ENCODE measurements at regions not wholly inside any gene's neighbourhood (a gene's known extent, or its start where the extent isn't known, plus 50 kb on each side); places are given as distances from the start of the nearest gene placed in this dataset.
A peak's percentile ranks its signal among the peaks of the same experiment; 100 is the strongest.

- H3K4me1 ChIP-seq (ENCODE audit: control insufficient read depth, insufficient read depth, low read length, poor library complexity, severe bottlenecking) = no peaks in the 10 kb centered on the region
- no peaks in the 10 kb centered on the region for H3K36me3 ChIP-seq (ENCODE audit: control insufficient read depth, insufficient read depth, low read length)
- no peak overlapping the region for H3K27ac ChIP-seq (ENCODE audit: low read depth, low read length, severe bottlenecking)
- H3K4me3 ChIP-seq (ENCODE audit: extremely low read depth, insufficient read depth, low read length, poor library complexity, severe bottlenecking) = no peak overlapping the region
- no CpG with 5 or more reads among the region's 1 CpG for WGBS, 2 experiments (ENCODE audit: insufficient coverage in 2 of 2)
- peaks cover 12% of the 10 kb centered on the region for H3K9me3 ChIP-seq (ENCODE audit: control insufficient read depth, low read length)
Measured at GRCh38 chr1:57839067-57839466, 415.2 kb upstream of the DAB1 start.

DNA sequence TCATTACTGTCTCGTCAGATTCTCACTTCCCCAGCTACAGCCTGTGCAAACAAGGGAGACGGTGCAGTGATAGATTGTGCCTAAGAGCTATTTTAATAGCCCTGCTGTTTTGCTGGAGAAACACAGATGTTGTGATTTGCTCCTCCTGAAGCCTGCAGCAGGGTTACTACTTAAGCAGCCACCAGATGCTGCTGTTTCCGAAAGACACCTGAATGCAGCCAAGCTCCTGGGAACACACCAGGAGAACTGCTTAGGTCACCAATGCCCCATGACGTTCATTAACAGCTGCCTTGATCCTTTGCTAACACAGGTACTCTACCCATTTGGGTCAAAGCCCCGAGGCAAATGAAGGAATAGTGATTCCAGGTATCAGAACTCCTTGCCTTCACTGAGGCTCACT, 411.8 kb upstream of the DAB1 start:
- Histone ChIP-seq H3K27ac (ENCODE audit: low read depth, low read length, severe bottlenecking) (no peak overlapping the region), H3K4me1 (ENCODE audit: control insufficient read depth, insufficient read depth, low read length, poor library complexity, severe bottlenecking) (peaks cover 10% of the 10 kb centered on the region), H3K4me3 (ENCODE audit: extremely low read depth, insufficient read depth, low read length, poor library complexity, severe bottlenecking) (no peak overlapping the region), H3K36me3 (ENCODE audit: control insufficient read depth, insufficient read depth, low read length) (no peaks in the 10 kb centered on the region), H3K9me3 (ENCODE audit: control insufficient read depth, low read length) (no peaks in the 10 kb centered on the region)
- 63 to 65% methylated on average over 3 of the region's 5 CpGs for WGBS, 2 experiments (ENCODE audit: insufficient coverage in 2 of 2)

GRCh38 chr1:57833296-57833695, 409.4 kb upstream of the DAB1 start:
- no peak overlapping the region for H3K4me3 ChIP-seq (ENCODE audit: extremely low read depth, insufficient read depth, low read length, poor library complexity, severe bottlenecking)
- no peak overlapping the region for H3K27ac ChIP-seq (ENCODE audit: low read depth, low read length, severe bottlenecking)
- WGBS, 2 experiments (ENCODE audit: insufficient coverage in 2 of 2) = 86 to 100% methylated on average over 1 of the region's 2 CpGs
- H3K4me1 ChIP-seq (ENCODE audit: control insufficient read depth, insufficient read depth, low read length, poor library complexity, severe bottlenecking) = peaks cover 10% of the 10 kb centered on the region
- H3K9me3 ChIP-seq (ENCODE audit: control insufficient read depth, low read length) = no peaks in the 10 kb centered on the region
- no peaks in the 10 kb centered on the region for H3K36me3 ChIP-seq (ENCODE audit: control insufficient read depth, insufficient read depth, low read length)

DNA sequence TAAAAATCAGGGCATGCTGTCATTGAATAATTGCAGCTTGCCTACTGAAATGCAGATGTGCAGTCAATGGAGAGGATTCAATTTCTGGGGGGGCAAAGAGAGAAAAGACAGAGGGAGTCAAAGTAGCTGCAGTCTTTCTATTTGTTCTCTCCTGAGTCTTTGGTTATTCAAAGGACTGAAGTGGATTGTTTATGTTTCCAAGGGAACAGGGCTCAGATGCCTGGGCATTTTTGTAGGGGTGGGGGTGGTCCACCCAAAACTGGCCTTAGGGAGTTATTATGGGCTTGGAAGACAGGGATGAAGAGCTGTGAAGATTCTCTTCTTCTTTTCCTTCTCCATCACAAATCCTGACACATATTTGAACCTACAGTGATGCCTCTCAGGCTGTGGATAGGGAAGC, 408.8 kb upstream of the DAB1 start:
- Histone ChIP-seq H3K27ac (ENCODE audit: low read depth, low read length, severe bottlenecking) (peak overlapping the region; percentile 60), H3K4me3 (ENCODE audit: extremely low read depth, insufficient read depth, low read length, poor library complexity, severe bottlenecking) (no peak overlapping the region), H3K9me3 (ENCODE audit: control insufficient read depth, low read length) (no peaks in the 10 kb centered on the region), H3K36me3 (ENCODE audit: control insufficient read depth, insufficient read depth, low read length) (no peaks in the 10 kb centered on the region), H3K4me1 (ENCODE audit: control insufficient read depth, insufficient read depth, low read length, poor library complexity, severe bottlenecking) (peaks cover 10% of the 10 kb centered on the region)

DNA sequence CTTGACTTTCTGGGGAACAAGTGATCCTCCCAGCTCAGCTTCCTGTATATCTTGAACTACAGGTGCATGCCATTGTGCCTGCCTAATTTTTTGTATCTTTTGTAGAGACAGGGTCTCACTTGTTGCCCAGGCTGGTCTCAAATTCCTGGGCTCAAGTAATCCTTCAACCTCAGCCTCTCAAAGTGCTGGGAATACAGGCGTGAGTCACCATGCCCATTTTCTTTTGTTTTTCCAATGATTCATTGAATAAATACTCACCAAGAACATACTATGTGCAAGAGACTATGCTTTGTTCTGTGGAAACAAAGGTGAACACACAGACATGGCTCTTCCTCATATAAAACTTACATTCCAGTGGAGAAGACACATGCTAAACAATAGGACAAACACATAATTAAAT, 407.8 kb upstream of the DAB1 start:
- Histone ChIP-seq H3K27ac (ENCODE audit: low read depth, low read length, severe bottlenecking) (peak overlapping the region; percentile 60), H3K36me3 (ENCODE audit: control insufficient read depth, insufficient read depth, low read length) (no peaks in the 10 kb centered on the region), H3K4me1 (ENCODE audit: control insufficient read depth, insufficient read depth, low read length, poor library complexity, severe bottlenecking) (peaks cover 10% of the 10 kb centered on the region), H3K4me3 (ENCODE audit: extremely low read depth, insufficient read depth, low read length, poor library complexity, severe bottlenecking) (no peak overlapping the region), H3K9me3 (ENCODE audit: control insufficient read depth, low read length) (no peaks in the 10 kb centered on the region)
- WGBS, 2 experiments (ENCODE audit: insufficient coverage in 2 of 2) = no CpG with 5 or more reads among the region's 1 CpG

GRCh38 chr1:57826535-57826934, 402.7 kb upstream of the DAB1 start:
- Histone ChIP-seq H3K36me3 (ENCODE audit: control insufficient read depth, insufficient read depth, low read length) (no peaks in the 10 kb centered on the region), H3K27ac (ENCODE audit: low read depth, low read length, severe bottlenecking) (no peak overlapping the region), H3K4me1 (ENCODE audit: control insufficient read depth, insufficient read depth, low read length, poor library complexity, severe bottlenecking) (no peaks in the 10 kb centered on the region), H3K9me3 (ENCODE audit: control insufficient read depth, low read length) (no peaks in the 10 kb centered on the region), H3K4me3 (ENCODE audit: extremely low read depth, insufficient read depth, low read length, poor library complexity, severe bottlenecking) (no peak overlapping the region)
- whole genome bisulfite sequencing, 2 experiments (ENCODE audit: insufficient coverage in 2 of 2) = 89 to 96% methylated on average over 2 of the region's 2 CpGs

DNA sequence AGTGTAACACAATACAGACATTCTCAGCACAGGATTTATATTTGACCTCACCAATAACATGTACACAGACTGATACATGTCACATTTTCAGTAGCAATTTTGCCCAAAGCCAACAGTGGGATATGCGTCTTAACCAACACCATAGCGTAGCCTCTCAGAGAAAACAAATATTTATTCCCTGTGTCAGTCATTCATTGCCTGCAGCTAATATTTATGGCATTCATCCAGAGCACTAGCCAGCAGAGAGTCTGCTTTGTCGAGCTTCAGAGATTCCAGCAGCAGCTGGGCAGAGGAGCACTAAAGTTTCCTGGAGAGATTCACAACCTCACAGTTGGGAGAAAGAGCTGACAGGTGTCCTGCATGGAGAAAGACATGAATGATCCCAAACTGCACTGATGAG, 400.7 kb upstream of the DAB1 start:
- Histone ChIP-seq H3K4me3 (ENCODE audit: extremely low read depth, insufficient read depth, low read length, poor library complexity, severe bottlenecking) (no peak overlapping the region), H3K36me3 (ENCODE audit: control insufficient read depth, insufficient read depth, low read length) (no peaks in the 10 kb centered on the region), H3K9me3 (ENCODE audit: control insufficient read depth, low read length) (no peaks in the 10 kb centered on the region), H3K27ac (ENCODE audit: low read depth, low read length, severe bottlenecking) (no peak overlapping the region), H3K4me1 (ENCODE audit: control insufficient read depth, insufficient read depth, low read length, poor library complexity, severe bottlenecking) (no peaks in the 10 kb centered on the region)
- WGBS, 2 experiments (ENCODE audit: insufficient coverage in 2 of 2) = 72 to 92% methylated on average over 3 of the region's 3 CpGs

GRCh38 chr1:57820356-57821095, 396.7 kb upstream of the DAB1 start:
- Histone ChIP-seq H3K36me3 (ENCODE audit: control insufficient read depth, insufficient read depth, low read length) (no peaks in the 10 kb centered on the region), H3K9me3 (ENCODE audit: control insufficient read depth, low read length) (no peaks in the 10 kb centered on the region), H3K4me1 (ENCODE audit: control insufficient read depth, insufficient read depth, low read length, poor library complexity, severe bottlenecking) (no peaks in the 10 kb centered on the region), H3K27ac (ENCODE audit: low read depth, low read length, severe bottlenecking) (no peak overlapping the region), H3K4me3 (ENCODE audit: extremely low read depth, insufficient read depth, low read length, poor library complexity, severe bottlenecking) (no peak overlapping the region)
- WGBS, 2 experiments (ENCODE audit: insufficient coverage in 2 of 2) = 86 to 98% methylated on average over 4 to 6 of the region's 6 CpGs

GRCh38 chr1:57819893-57820292, 396.0 kb upstream of the DAB1 start:
- Histone ChIP-seq H3K9me3 (ENCODE audit: control insufficient read depth, low read length) (no peaks in the 10 kb centered on the region), H3K4me1 (ENCODE audit: control insufficient read depth, insufficient read depth, low read length, poor library complexity, severe bottlenecking) (no peaks in the 10 kb centered on the region), H3K4me3 (ENCODE audit: extremely low read depth, insufficient read depth, low read length, poor library complexity, severe bottlenecking) (no peak overlapping the region), H3K36me3 (ENCODE audit: control insufficient read depth, insufficient read depth, low read length) (no peaks in the 10 kb centered on the region), H3K27ac (ENCODE audit: low read depth, low read length, severe bottlenecking) (no peak overlapping the region)
- 56 to 70% methylated on average over 3 to 4 of the region's 4 CpGs for WGBS, 2 experiments (ENCODE audit: insufficient coverage in 2 of 2)

GRCh38 chr1:57803586-57803985, 379.7 kb upstream of the DAB1 start:
- Histone ChIP-seq H3K4me1 (ENCODE audit: control insufficient read depth, insufficient read depth, low read length, poor library complexity, severe bottlenecking) (no peaks in the 10 kb centered on the region), H3K9me3 (ENCODE audit: control insufficient read depth, low read length) (no peaks in the 10 kb centered on the region), H3K4me3 (ENCODE audit: extremely low read depth, insufficient read depth, low read length, poor library complexity, severe bottlenecking) (no peak overlapping the region), H3K27ac (ENCODE audit: low read depth, low read length, severe bottlenecking) (no peak overlapping the region), H3K36me3 (ENCODE audit: control insufficient read depth, insufficient read depth, low read length) (no peaks in the 10 kb centered on the region)
- WGBS, 2 experiments (ENCODE audit: insufficient coverage in 2 of 2) = 89 to 100% methylated on average over 2 of the region's 3 CpGs

GRCh38 chr1:57800376-57800775, 376.5 kb upstream of the DAB1 start:
- Histone ChIP-seq H3K9me3 (ENCODE audit: control insufficient read depth, low read length) (no peaks in the 10 kb centered on the region), H3K27ac (ENCODE audit: low read depth, low read length, severe bottlenecking) (no peak overlapping the region), H3K4me3 (ENCODE audit: extremely low read depth, insufficient read depth, low read length, poor library complexity, severe bottlenecking) (no peak overlapping the region), H3K4me1 (ENCODE audit: control insufficient read depth, insufficient read depth, low read length, poor library complexity, severe bottlenecking) (no peaks in the 10 kb centered on the region), H3K36me3 (ENCODE audit: control insufficient read depth, insufficient read depth, low read length) (no peaks in the 10 kb centered on the region)
- 95% methylated on average over 2 of the region's 3 CpGs; no CpG with 5 or more reads in 1 of the 2 experiments for WGBS, 2 experiments (ENCODE audit: insufficient coverage in 2 of 2)
